GM12801 (cell line): ENCODE measurements at regions not wholly inside any gene's neighbourhood (a gene's known extent, or its start where the extent isn't known, plus 50 kb on each side); places are given as distances from the start of the nearest gene placed in this dataset.

Experiments used
- TF ChIP-seq, protein P1 (sequence below): IDR thresholded peaks from one replicate; pipeline ENCODE4 v1.5.1; 2011; ENCODE audit warnings: control low read depth; ENCODE audit not compliant: insufficient read length; ENCODE audit errors: extremely low read depth

DNA sequence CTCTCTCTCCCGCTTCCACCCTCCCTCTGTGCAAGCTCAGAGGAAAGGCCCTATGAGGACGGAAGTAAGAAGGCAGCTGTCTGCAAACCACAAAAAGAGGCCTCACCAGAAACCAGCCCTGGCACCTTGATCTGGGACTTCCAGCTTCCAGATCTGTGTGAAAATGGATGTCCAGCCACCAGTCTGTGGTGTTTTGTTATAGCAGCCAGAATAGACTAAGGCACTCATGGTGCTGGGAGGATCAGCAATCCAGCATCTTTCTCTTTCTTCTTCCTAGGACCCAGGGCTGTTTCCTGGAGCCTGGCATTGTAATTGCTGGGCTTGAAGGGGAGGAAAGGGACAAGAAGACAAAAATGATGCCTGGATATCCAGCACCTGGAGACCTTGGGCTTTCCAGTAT is 122.5 kb downstream of the SOCS6 start:
- TF ChIP-seq, protein P1, sequence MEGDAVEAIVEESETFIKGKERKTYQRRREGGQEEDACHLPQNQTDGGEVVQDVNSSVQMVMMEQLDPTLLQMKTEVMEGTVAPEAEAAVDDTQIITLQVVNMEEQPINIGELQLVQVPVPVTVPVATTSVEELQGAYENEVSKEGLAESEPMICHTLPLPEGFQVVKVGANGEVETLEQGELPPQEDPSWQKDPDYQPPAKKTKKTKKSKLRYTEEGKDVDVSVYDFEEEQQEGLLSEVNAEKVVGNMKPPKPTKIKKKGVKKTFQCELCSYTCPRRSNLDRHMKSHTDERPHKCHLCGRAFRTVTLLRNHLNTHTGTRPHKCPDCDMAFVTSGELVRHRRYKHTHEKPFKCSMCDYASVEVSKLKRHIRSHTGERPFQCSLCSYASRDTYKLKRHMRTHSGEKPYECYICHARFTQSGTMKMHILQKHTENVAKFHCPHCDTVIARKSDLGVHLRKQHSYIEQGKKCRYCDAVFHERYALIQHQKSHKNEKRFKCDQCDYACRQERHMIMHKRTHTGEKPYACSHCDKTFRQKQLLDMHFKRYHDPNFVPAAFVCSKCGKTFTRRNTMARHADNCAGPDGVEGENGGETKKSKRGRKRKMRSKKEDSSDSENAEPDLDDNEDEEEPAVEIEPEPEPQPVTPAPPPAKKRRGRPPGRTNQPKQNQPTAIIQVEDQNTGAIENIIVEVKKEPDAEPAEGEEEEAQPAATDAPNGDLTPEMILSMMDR = no peak

DNA sequence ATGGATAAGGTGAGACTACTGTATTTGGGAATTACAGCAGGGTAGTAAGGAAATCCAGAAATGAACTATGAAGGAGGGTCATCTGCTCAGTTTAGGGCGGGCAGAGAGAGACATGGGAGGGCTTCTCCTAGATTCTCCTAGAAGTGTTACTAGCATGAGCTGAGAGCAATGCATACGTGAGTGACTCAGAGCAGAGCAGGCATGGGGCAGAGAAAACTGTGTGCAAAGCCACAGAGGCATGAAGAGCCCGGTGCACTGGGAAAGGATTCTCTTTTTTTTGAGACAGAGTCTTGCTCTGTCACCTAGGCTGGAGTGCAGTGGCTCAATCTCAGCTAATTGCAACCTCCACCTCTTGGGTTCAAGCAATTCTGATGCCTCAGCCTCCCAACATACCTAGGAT is 116.2 kb downstream of the SOCS6 start:
- TF ChIP-seq, protein P1 = no peak

DNA sequence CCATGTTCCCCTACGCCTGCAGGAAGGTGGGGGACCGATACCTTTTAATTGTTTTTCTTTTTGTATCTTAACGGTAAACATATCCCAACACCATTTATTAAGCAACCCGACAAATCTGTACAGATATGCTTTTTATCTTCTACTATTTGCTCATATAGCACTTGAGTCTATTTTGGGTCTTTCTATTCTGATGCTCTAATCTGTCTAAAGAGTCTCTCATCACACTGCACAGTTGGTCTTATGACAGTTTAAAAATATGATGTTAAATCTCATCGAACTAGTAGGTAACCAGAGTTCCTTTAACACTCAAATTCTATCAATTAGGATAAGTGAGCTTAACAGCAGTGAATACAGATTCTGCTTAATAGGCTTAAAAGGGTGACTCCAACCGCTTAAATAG is 111.6 kb downstream of the SOCS6 start:
- TF ChIP-seq, protein P1 = no peak

DNA sequence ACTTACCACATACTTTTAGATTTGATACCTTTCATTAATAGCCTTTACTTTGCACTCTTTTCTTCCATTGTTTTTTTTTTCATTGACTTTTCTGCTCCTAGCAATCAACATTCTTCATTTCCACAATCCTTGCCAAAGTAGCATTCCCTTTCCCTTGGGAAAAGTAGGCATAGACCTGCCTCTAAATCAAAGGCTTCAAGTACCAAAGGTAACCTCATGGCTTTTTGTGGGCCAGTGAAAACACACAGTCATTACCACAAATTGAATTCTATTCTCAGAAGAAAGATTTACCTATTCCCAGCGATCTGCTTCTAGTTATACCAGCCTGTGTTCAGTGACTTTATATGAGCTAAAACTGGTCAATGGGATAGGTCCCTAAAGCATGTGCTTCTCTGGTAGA is 109.2 kb downstream of the SOCS6 start:
- TF ChIP-seq, protein P1 = no peak

DNA sequence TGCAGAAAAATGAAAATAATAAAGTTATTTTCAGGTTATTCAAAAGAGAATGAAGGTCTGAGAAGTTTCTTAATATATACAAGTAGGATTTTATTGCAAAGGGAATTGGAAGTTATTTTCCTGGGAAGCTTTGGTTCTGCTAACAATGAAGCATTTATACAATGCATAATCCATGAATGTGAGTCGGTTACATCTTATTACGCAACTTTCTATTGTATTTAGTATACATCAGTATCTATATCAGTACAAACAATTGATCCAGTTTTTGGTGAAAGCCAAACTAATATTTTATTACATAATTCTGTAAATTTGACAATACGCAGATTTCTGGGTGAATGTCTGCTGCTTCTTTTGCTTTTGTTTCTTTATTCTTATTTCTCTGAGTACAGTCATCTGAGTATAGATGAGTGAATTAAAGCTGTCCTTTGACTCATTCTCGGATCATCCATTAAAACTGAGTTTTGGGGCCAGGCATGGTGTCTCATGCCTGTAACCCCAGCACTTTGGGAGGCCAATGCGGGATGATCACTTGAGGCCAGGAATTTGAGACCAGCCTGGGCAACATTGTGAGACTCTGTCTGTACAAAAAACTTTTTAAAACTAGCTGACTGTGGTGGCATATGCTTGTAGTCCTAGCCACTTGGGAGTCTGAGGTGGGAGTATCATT is 108.5 kb downstream of the SOCS6 start:
- TF ChIP-seq, protein P1 = no peak

DNA sequence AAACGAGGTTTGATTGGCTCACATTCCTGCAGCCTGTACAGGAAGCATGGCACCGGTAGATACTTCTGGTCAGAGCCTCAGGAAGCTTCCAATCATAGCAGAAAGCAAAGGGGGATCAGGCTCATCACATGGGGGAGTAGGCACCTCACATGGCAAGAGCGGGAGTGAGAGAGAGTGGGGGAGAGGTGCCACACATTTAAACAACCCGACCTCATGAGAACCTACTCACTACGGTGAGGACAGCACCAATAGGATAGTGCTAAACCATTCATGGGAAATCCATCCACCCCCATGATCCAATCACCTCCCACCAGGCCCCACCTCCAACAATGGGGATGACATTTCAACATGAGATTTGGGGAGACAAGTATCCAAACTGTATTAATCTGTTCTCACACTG is 105.8 kb downstream of the SOCS6 start:
- TF ChIP-seq, protein P1 = no peak

DNA sequence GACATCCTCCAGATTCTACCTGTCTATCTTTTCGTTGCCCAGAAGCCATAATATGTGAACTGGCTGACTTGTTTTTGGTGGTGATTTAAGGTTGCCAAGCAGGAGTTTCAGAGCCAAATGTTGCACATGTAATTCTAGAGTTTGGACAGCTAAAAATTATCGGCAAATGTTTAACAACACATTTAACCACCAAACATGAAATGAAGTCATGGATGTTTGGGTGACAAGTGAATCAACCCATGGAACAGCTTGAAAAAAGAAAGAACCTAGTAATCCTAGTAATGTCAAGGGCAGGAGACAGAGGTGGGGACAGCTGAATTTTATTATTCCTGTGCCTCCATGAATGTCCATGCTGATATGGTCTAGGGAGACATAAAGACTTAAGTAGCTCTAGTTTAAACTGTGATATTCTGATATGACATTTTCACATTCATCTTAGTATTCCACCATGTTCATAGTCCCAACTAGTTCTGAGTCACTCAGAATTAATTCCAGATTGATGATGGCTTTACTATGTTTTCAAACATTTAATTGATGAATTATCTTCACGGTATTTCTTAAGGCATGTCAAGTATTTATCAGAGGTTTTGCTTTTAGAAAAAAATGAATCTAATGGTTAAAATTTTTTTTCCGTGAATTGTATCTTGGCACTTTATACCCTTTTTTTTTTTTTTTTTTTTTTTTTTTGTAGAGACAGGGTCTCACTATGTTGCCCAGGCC is 101.7 kb downstream of the SOCS6 start:
- TF ChIP-seq, protein P1 = no peak
